Natural killer cell (primary cell): ENCODE measurements at regions not wholly inside any gene's neighbourhood (a gene's known extent, or its start where the extent isn't known, plus 50 kb on each side); places are given as distances from the start of the nearest gene placed in this dataset.

Source experiments
- ATAC-seq, 3 donors: fragments of 150-1000 bp in 2 of 3; fragments of 200-7000 bp in 1 of 3; cut with Tn5 transposase; 1 replicate in 1 of 3; 2 replicates in 2 of 3; pipeline ENCODE4 v1.10.0; 2021; ENCODE audit warnings: mild to moderate bottlenecking in 2 of 3, moderate library complexity in 2 of 3
- DNase-seq, 2 donors: peaks; one replicate each; pipeline versions ENCODE4 v3.0.0 to v3.0.0-alpha.2; 2013 to 2021; ENCODE audit warnings: mixed read lengths in 1 of 2
- H3K27ac ChIP-seq: one replicate; pipeline ENCODE4 v1.5.1; 2013; ENCODE audit warnings: mild to moderate bottlenecking, low read length
- H3K27me3 ChIP-seq: one replicate; pipeline ENCODE4 v1.6.1; 2013; ENCODE audit warnings: low read length; ENCODE audit not compliant: control insufficient read depth, insufficient read depth
- H3K36me3 ChIP-seq: one replicate; pipeline ENCODE4 v1.6.1; 2013; ENCODE audit warnings: low read length; ENCODE audit not compliant: control insufficient read depth, insufficient read depth
- H3K4me1 ChIP-seq: one replicate; pipeline ENCODE4 v1.6.1; 2013; ENCODE audit warnings: low read length; ENCODE audit not compliant: control insufficient read depth, insufficient read depth
- H3K4me3 ChIP-seq: one replicate; pipeline ENCODE4 v1.5.1; 2013; ENCODE audit warnings: low read length
- H3K9me3 ChIP-seq: one replicate; pipeline ENCODE4 v1.6.1; 2013; ENCODE audit warnings: low read length; ENCODE audit not compliant: control insufficient read depth, insufficient read depth
- H3K27ac Mint-ChIP-seq, 2 donors: one replicate each; pipeline ENCODE4 v1.8.0; 2022; ENCODE audit warnings: mild to moderate bottlenecking in 2 of 2, mixed read lengths in 2 of 2, moderate library complexity in 1 of 2
- H3K27me3 Mint-ChIP-seq, 2 donors: one replicate each; pipeline ENCODE4 v1.8.0; 2022; ENCODE audit warnings: low read depth in 2 of 2, mixed read lengths in 2 of 2
- H3K36me3 Mint-ChIP-seq: one replicate; pipeline ENCODE4 v1.8.0; 2022; ENCODE audit warnings: mixed read lengths
- H3K4me1 Mint-ChIP-seq, 2 donors: one replicate each; pipeline ENCODE4 v1.8.0; 2022; ENCODE audit warnings: mixed read lengths in 2 of 2
- H3K4me3 Mint-ChIP-seq: one replicate; pipeline ENCODE4 v1.8.0; 2022; ENCODE audit warnings: mild to moderate bottlenecking, moderate library complexity, mixed read lengths
- H3K9me3 Mint-ChIP-seq, 2 donors: one replicate each; pipeline ENCODE4 v1.8.0; 2022; ENCODE audit warnings: mixed read lengths in 2 of 2
- WGBS: methylation state at CpG from one replicate; pipeline ENCODE4 v1.1.7; 2013; ENCODE audit warnings: missing lambda C conversion rate; ENCODE audit not compliant: insufficient coverage; 5-methylcytosine and 5-hydroxymethylcytosine counted together
- intact Hi-C: fragments of 100-400 bp; cut with micrococcal nuclease; formaldehyde crosslinking; loops from one replicate; pipeline ENCODE4 v1.14.2; 2022
- TF ChIP-seq, protein P1 (sequence below): fragments of 200-600 bp; IDR thresholded peaks from one replicate; pipeline ENCODE4 v1.8.0; 2022; ENCODE audit warnings: antibody characterized with exemption

DNA sequence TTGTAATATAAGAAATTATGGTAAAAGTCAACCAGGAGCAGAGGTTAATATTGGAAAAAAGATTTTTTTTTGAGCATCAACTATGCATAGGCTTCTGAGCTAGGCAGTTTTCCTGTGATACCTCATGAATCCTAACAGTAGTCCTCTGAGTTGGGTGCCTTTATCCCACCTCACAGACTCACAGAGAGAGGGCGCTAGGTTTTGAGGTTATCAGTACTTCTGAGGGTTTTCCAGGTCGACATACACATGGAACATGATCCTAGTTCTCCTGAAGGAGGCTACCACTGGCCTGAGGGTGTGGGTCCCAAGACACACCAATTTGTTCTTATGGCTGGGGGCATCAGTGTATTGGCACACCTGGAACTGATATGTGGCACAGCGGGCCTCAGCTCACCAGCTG lies 358.8 kb upstream of the JAG1 start:
- ATAC-seq (no peak), DNase-seq (no peak)
- Histone ChIP-seq H3K36me3 (no peaks in the 10 kb centered on the region), H3K4me1 (no peaks in the 10 kb centered on the region), H3K4me3 (no peak overlapping the region), H3K27ac (no peak overlapping the region), H3K9me3 (no peaks in the 10 kb centered on the region), H3K27me3 (no peaks in the 10 kb centered on the region)
- H3K4me3 Mint-ChIP-seq = no peak overlapping the region
- H3K9me3 Mint-ChIP-seq = peaks cover 17 to 18% of the 10 kb centered on the region in 2 donors
- intact Hi-C loops = no loop called here
- 66% methylated on average over 3 of the region's 3 CpGs for WGBS
- no peaks in the 10 kb centered on the region for H3K36me3 Mint-ChIP-seq
- no peaks in the 10 kb centered on the region for H3K4me1 Mint-ChIP-seq
- TF ChIP-seq, protein P1, sequence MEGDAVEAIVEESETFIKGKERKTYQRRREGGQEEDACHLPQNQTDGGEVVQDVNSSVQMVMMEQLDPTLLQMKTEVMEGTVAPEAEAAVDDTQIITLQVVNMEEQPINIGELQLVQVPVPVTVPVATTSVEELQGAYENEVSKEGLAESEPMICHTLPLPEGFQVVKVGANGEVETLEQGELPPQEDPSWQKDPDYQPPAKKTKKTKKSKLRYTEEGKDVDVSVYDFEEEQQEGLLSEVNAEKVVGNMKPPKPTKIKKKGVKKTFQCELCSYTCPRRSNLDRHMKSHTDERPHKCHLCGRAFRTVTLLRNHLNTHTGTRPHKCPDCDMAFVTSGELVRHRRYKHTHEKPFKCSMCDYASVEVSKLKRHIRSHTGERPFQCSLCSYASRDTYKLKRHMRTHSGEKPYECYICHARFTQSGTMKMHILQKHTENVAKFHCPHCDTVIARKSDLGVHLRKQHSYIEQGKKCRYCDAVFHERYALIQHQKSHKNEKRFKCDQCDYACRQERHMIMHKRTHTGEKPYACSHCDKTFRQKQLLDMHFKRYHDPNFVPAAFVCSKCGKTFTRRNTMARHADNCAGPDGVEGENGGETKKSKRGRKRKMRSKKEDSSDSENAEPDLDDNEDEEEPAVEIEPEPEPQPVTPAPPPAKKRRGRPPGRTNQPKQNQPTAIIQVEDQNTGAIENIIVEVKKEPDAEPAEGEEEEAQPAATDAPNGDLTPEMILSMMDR = no peak
- no peaks in the 10 kb centered on the region for H3K27me3 Mint-ChIP-seq
- H3K27ac Mint-ChIP-seq = no peak overlapping the region

- TF ChIP-seq, protein P1 = no peak
- Mint-ChIP-seq H3K9me3 (peaks cover 17 to 18% of the 10 kb centered on the region in 2 donors), H3K4me1 (no peaks in the 10 kb centered on the region)
Measured at GRCh38 chr20:11034025-11034424, 360.2 kb upstream of the JAG1 start.

DNA sequence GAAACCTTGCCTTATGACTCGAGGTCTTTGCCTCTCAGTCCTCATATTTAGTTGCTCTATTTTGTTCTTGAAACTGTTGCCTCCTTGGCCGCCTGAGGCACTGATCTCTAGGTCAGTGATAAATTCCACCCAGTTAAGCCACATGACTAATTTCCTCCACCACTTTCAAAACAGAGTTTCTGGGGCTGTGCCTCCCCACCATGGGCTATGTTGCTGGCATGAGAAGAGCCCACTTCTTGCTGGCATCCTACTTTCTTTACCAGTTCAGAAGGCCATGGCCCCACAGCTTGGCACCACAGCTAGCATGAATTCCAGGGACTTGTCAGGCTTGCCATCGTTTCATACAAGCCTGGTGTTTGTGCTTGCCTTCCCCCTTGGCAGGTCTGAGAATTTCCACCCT lies 361.4 kb upstream of the JAG1 start:
- H3K4me3 ChIP-seq = no peak overlapping the region
- H3K4me1 ChIP-seq = no peaks in the 10 kb centered on the region
- no peak overlapping the region for H3K4me3 Mint-ChIP-seq
- no peak overlapping the region for H3K27ac ChIP-seq
- peaks cover 12 to 19% of the 10 kb centered on the region in 2 donors for H3K9me3 Mint-ChIP-seq
- DNase-seq (no peak), ATAC-seq (no peak)
- no peak overlapping the region for H3K27ac Mint-ChIP-seq
- 77% methylated on average over 3 of the region's 3 CpGs for WGBS
- no peaks in the 10 kb centered on the region for H3K9me3 ChIP-seq
- TF ChIP-seq, protein P1 = no peak
- no peaks in the 10 kb centered on the region for H3K36me3 Mint-ChIP-seq
- intact Hi-C loops = no loop called here
- no peaks in the 10 kb centered on the region for H3K4me1 Mint-ChIP-seq
- no peaks in the 10 kb centered on the region for H3K36me3 ChIP-seq
- no peaks in the 10 kb centered on the region for H3K27me3 ChIP-seq
- no peaks in the 10 kb centered on the region for H3K27me3 Mint-ChIP-seq

More at GRCh38 chr20:11034025-11034424, 360.2 kb upstream of the JAG1 start:
- Histone ChIP-seq H3K36me3 (no peaks in the 10 kb centered on the region), H3K4me3 (no peak overlapping the region), H3K9me3 (no peaks in the 10 kb centered on the region), H3K4me1 (no peaks in the 10 kb centered on the region), H3K27ac (no peak overlapping the region), H3K27me3 (no peaks in the 10 kb centered on the region)
- WGBS = 91% methylated on average over 3 of the region's 3 CpGs
- ATAC-seq (no peak), DNase-seq (no peak)
- Mint-ChIP-seq H3K27me3 (no peaks in the 10 kb centered on the region), H3K27ac (no peak overlapping the region), H3K36me3 (no peaks in the 10 kb centered on the region), H3K4me3 (no peak overlapping the region)
- intact Hi-C loops = no loop called here

DNA sequence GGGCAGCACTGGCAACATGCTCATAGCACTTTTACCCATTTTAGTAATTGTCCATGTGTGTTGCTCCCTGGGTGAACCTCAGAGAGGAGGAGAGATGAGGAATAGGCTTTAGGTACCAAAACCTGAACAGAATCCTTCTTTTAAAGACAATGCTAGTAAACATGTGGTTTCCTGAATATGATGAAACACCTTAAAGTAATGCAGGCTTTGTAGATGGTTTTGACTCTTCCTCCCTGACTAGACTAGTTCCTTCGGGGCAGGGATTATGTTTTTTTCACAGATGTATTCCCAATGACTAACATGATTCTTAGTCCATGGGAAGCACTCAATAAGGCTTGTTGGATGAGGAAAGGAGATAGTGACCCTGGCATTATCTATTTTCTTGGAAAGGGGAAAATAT lies 367.6 kb upstream of the JAG1 start:
- Mint-ChIP-seq H3K4me3 (no peak overlapping the region), H3K27ac (no peak overlapping the region), H3K27me3 (no peaks in the 10 kb centered on the region), H3K4me1 (no peaks in the 10 kb centered on the region), H3K9me3 (peaks cover 5 to 13% of the 10 kb centered on the region in 2 donors), H3K36me3 (no peaks in the 10 kb centered on the region)
- no peak overlapping the region for H3K27ac ChIP-seq
- no CpG with 5 or more reads among the region's 1 CpG for WGBS
- no peaks in the 10 kb centered on the region for H3K9me3 ChIP-seq
- DNase-seq (no peak), ATAC-seq (no peak)
- no peaks in the 10 kb centered on the region for H3K36me3 ChIP-seq
- TF ChIP-seq, protein P1 = no peak
- no peak overlapping the region for H3K4me3 ChIP-seq
- H3K27me3 ChIP-seq = no peaks in the 10 kb centered on the region
- intact Hi-C loops = no loop called here
- H3K4me1 ChIP-seq = no peaks in the 10 kb centered on the region
